ENCODE measurements at regions not wholly inside any gene's neighbourhood (a gene's known extent, or its start where the extent isn't known, plus 50 kb on each side); places are given as distances from the start of the nearest gene placed in this dataset.

GRCh38 chr1:25134307-25134706 lies 98.0 kb downstream of the SYF2 start:
- H3K4me1 ChIP-seq = no peaks in the 10 kb centered on the region
- WGBS, 2 donors = 79 to 80% methylated on average over 4 of the region's 4 CpGs
- H3K27ac ChIP-seq = no peak overlapping the region
- H3K9me3 ChIP-seq = no peaks in the 10 kb centered on the region
- intact Hi-C loops (cut with DNase I) = no loop called here
- H3K36me3 ChIP-seq (replicated peaks in 1 of 2; ENCODE audit: insufficient read depth in 1 of 2, low read depth in 2 of 2) = no peaks in the 10 kb centered on the region
- H3K27me3 ChIP-seq = no peaks in the 10 kb centered on the region
- TF ChIP-seq POLR2A (IDR thresholded peaks at IDR 0.05) (no peak), CTCF (IDR thresholded peaks at IDR 0.05) (no peak)
- H3K4me3 ChIP-seq = no peak overlapping the region
- DNase-seq (no peak), ATAC-seq (no peak)

GRCh38 chr1:25131794-25132193 lies 100.5 kb downstream of the SYF2 start:
- H3K4me3 ChIP-seq = no peak overlapping the region
- H3K27ac ChIP-seq = no peak overlapping the region
- WGBS, 2 donors = 64 to 70% methylated on average over 2 to 4 of the region's 4 CpGs
- no peak for ATAC-seq
- DNase-seq = no peak
- no peaks in the 10 kb centered on the region for H3K4me1 ChIP-seq
- no peak for TF ChIP-seq CTCF (IDR thresholded peaks at IDR 0.05)
- TF ChIP-seq POLR2A (IDR thresholded peaks at IDR 0.05) = no peak
- intact Hi-C loops (cut with DNase I) = no loop called here
- H3K9me3 ChIP-seq = no peaks in the 10 kb centered on the region
- no peaks in the 10 kb centered on the region for H3K27me3 ChIP-seq
- no peaks in the 10 kb centered on the region for H3K36me3 ChIP-seq (replicated peaks in 1 of 2; ENCODE audit: insufficient read depth in 1 of 2, low read depth in 2 of 2)

GRCh38 chr1:25130895-25131294 lies 101.4 kb downstream of the SYF2 start:
- 83 to 85% methylated on average over 5 of the region's 5 CpGs for WGBS, 2 donors
- H3K27me3 ChIP-seq = no peaks in the 10 kb centered on the region
- DNase-seq (no peak), ATAC-seq (no peak)
- no peak overlapping the region for H3K4me3 ChIP-seq
- TF ChIP-seq CTCF (IDR thresholded peaks at IDR 0.05) (no peak), POLR2A (IDR thresholded peaks at IDR 0.05) (no peak)
- intact Hi-C loops (cut with DNase I) = no loop called here
- H3K36me3 ChIP-seq (replicated peaks in 1 of 2; ENCODE audit: insufficient read depth in 1 of 2, low read depth in 2 of 2) = no peaks in the 10 kb centered on the region
- H3K4me1 ChIP-seq = no peaks in the 10 kb centered on the region
- no peak overlapping the region for H3K27ac ChIP-seq
- H3K9me3 ChIP-seq = no peaks in the 10 kb centered on the region

GRCh38 chr1:25129380-25129779 lies 102.9 kb downstream of the SYF2 start:
- ATAC-seq (no peak), DNase-seq (no peak)
- TF ChIP-seq CTCF (IDR thresholded peaks at IDR 0.05) (no peak), POLR2A (IDR thresholded peaks at IDR 0.05) (no peak)
- no peaks in the 10 kb centered on the region for H3K9me3 ChIP-seq
- WGBS, 2 donors = 62 to 68% methylated on average over 12 of the region's 12 CpGs
- no peaks in the 10 kb centered on the region for H3K27me3 ChIP-seq
- H3K36me3 ChIP-seq (replicated peaks in 1 of 2; ENCODE audit: insufficient read depth in 1 of 2, low read depth in 2 of 2) = no peaks in the 10 kb centered on the region
- intact Hi-C loops (cut with DNase I) = no loop called here
- no peak overlapping the region for H3K27ac ChIP-seq
- no peaks in the 10 kb centered on the region for H3K4me1 ChIP-seq
- H3K4me3 ChIP-seq = no peak overlapping the region

- TF ChIP-seq CTCF (IDR thresholded peaks at IDR 0.05) (no peak), POLR2A (IDR thresholded peaks at IDR 0.05) (no peak)
- H3K4me3 ChIP-seq = no peak overlapping the region
- intact Hi-C loops (cut with DNase I) = no loop called here
- H3K36me3 ChIP-seq (replicated peaks in 1 of 2; ENCODE audit: insufficient read depth in 1 of 2, low read depth in 2 of 2) = no peaks in the 10 kb centered on the region
- H3K27me3 ChIP-seq = no peaks in the 10 kb centered on the region
- DNase-seq (no peak), ATAC-seq (no peak)
- no peaks in the 10 kb centered on the region for H3K4me1 ChIP-seq
- no peaks in the 10 kb centered on the region for H3K9me3 ChIP-seq
- no peak overlapping the region for H3K27ac ChIP-seq
- WGBS, 2 donors = 68 to 78% methylated on average over 4 to 6 of the region's 6 CpGs
Observed at GRCh38 chr1:25128121-25128621, 104.1 kb downstream of the SYF2 start.
